CD4-positive, alpha-beta T cell treated with Interleukin-17A for 1 hour (primary cell): ENCODE measurements at regions not wholly inside any gene's neighbourhood (a gene's known extent, or its start where the extent isn't known, plus 50 kb on each side); places are given as distances from the start of the nearest gene placed in this dataset.
"Not testable (repeated sequence)": the region's sequence is repeated elsewhere in the genome, so short reads cannot be mapped to it uniquely, and the experiment has no call there.

Experiments used
- DNase-seq: peaks from one replicate; pipeline ENCODE4 v3.0.0-alpha.2; 2020

- not testable (repeated sequence) for DNase-seq
Observed at GRCh38 chr10:42533866-42534265, 104.5 kb downstream of the ZNF33B start.

- no peak for DNase-seq
Observed at GRCh38 chr10:42532996-42533395, 105.4 kb downstream of the ZNF33B start.

- DNase-seq: no peak
Observed at GRCh38 chr10:42523098-42523497, 115.3 kb downstream of the ZNF33B start.

GRCh38 chr10:42519761-42520460 lies 118.5 kb downstream of the ZNF33B start:
- no peak for DNase-seq

GRCh38 chr10:42519079-42519478 lies 119.3 kb downstream of the ZNF33B start:
- DNase-seq: no peak

- no peak for DNase-seq
Observed at GRCh38 chr10:42513921-42514320, 124.4 kb downstream of the ZNF33B start.

- DNase-seq: no peak
Observed at GRCh38 chr10:42491801-42492200, 146.6 kb downstream of the ZNF33B start.

GRCh38 chr10:42491001-42491592 lies 147.3 kb downstream of the ZNF33B start:
- no peak for DNase-seq

- DNase-seq: no peak
Observed at GRCh38 chr10:42490368-42490767, 148.0 kb downstream of the ZNF33B start.

GRCh38 chr10:42488416-42488815 lies 150.0 kb downstream of the ZNF33B start:
- DNase-seq: no peak

- no peak for DNase-seq
Observed at GRCh38 chr10:42482411-42482810, 156.0 kb downstream of the ZNF33B start.

GRCh38 chr10:42479057-42479456 lies 159.3 kb downstream of the ZNF33B start:
- no peak for DNase-seq

- no peak for DNase-seq
Observed at GRCh38 chr10:42477170-42477569, 161.2 kb downstream of the ZNF33B start.

- no peak for DNase-seq
Observed at GRCh38 chr10:42476101-42476500, 162.3 kb downstream of the ZNF33B start.

- no peak for DNase-seq
Observed at GRCh38 chr10:42475168-42476098, 162.9 kb downstream of the ZNF33B start.

GRCh38 chr10:42454313-42454712 lies 184.1 kb downstream of the ZNF33B start:
- no peak for DNase-seq

GRCh38 chr10:42431095-42431494 lies 207.3 kb downstream of the ZNF33B start:
- no peak for DNase-seq

- no peak for DNase-seq
Observed at GRCh38 chr10:42428534-42428933, 209.8 kb downstream of the ZNF33B start.

GRCh38 chr10:42422911-42423310 lies 215.5 kb downstream of the ZNF33B start:
- no peak for DNase-seq

GRCh38 chr10:42421812-42422211 lies 216.6 kb downstream of the ZNF33B start:
- no peak for DNase-seq

GRCh38 chr10:42419789-42420188 lies 218.6 kb downstream of the ZNF33B start:
- DNase-seq: no peak

GRCh38 chr10:42380926-42381547 lies 257.3 kb downstream of the ZNF33B start:
- DNase-seq: no peak

- no peak for DNase-seq
Observed at GRCh38 chr10:42367532-42368230, 270.7 kb downstream of the ZNF33B start.
